ENCODE measurements at regions not wholly inside any gene's neighbourhood (a gene's known extent, or its start where the extent isn't known, plus 50 kb on each side); places are given as distances from the start of the nearest gene placed in this dataset.

DNA sequence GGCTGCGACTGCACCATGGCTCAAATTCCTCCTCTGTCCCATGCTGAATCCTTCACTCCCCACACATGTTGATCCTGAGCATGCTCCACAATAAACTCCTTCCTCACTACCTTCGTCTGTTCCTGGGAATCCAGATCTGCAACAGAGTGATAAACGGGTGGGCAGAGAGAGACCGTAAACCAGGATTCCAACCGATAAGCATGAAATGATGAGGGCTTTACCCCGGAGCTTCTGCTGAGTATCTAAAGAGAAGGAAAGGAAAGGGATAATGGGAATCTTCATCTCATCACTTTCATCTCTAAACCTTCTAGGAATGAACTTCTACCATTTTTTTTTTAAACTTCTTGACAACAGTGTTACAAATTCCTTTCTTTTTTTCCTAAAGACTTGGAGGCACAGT is 329.3 kb upstream of the TNP1 start:
- in situ Hi-C loops (cut with MboI; ENCODE audit: low sequenced_read_pairs), result no loop called here

DNA sequence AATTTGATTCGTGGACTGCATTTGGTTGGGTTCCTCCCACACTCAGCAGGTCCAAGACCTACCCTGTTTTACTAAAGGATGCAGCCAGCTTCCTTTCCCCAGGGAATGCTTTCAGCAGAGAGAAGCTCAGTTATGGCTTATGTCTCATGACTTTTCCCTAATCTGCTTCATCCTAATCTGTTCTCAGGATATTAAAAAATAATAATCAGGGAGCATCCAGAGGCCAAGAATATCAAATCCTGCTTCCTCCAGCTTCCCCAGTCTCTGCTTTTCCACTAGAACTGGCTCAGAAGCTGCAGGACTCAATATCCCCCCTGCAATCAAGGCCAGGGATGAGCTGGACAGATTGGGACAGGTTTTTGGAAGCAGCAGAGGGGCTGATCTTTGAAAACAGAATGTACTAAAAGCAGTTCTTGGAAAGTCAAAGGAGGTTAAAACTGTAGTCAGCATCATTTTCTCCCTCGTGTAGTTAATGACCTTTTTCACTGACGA is 326.9 kb upstream of the TNP1 start:
- in situ Hi-C loops (cut with MboI; ENCODE audit: low sequenced_read_pairs), result no loop called here

DNA sequence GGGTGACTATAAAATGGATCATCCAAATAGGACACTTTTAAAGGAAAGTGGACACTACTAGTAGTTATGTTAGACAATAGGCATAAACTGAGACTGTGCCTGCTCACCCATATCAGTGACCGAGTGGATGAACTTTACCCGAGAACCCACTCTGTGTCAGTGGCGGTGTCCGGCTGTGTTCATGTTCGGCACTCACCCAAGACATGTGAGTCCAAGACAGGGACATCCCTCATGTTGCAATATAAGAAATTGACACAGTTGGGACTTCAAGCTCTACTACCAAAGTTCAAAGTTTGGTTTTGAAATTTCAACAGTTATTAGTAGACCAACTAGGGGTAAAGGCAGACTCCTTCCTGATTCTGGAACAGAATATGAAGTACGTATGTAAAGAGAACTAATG is 326.3 kb upstream of the TNP1 start:
- in situ Hi-C loops (cut with MboI; ENCODE audit: low sequenced_read_pairs), result no loop called here

DNA sequence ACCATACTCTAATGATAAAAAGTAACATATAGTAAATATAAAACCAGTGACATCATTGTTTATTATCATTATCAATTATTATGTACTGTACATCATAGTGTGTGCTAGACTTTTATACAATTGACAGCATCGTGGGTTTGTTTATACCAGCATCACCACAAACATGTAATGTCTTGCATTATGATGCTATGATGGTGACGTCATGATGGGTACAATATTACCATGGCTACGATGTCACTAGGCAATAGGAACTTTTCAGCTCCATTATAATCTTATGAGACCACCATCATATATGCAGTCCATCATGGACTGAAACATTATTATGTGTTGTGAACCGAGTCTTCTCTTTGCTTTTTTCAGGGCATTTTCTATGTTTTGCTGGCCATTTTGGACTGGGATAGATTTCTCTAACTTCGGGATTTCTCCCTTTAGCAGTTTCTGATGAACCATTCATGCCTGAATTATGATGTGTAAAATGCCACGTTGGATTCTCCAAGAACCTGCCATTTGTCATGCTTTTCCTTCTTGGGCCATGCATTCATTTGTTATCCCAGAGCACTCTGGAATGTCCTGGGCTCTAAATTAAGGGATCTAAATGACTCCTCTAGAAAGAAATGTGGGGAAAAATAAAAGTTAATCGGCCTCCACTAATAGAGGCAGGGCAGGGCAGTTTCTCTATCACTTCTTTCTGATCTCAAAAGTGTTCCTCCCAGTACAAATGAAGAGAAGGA is 325.6 kb upstream of the TNP1 start:
- in situ Hi-C loops (cut with MboI; ENCODE audit: low sequenced_read_pairs), result no loop called here

DNA sequence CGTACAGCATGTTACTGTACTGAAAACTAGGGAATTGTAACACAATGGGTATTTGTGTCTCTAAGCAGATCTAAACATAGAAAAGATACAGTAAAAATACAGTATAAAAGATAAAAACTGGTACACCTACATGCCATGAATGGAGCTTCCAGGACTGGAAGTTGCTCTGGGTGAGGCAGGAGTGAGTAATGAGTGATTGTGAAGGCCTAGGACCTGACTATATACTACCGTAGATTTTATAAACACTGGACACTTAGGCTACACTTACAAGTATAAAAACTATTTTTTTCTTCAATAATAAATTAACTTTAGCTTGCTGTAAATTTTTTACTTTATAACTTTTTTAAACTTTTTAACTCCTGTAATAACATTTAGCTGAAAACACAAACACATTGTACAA is 324.4 kb upstream of the TNP1 start:
- in situ Hi-C loops (cut with MboI; ENCODE audit: low sequenced_read_pairs), result no loop called here

DNA sequence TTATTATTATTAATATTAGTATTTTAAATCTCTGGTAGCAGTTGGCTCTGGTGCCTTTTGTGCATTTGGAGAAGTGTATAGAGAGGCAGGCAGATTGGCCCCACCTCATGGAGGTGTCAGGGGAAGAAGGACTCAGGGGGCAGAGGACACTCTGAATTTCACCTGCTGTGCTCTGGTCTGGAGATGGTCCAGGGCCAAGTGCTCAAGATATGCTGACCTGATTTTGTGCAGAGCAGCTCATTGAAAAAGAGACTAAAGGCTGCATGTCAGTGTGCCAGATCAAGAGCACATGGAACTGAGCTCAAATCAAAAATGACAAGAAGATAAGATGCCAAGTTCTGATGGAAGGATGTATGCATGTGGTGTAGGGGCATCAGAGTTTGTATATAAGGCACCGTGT is 323.6 kb upstream of the TNP1 start:
- in situ Hi-C loops (cut with MboI; ENCODE audit: low sequenced_read_pairs), result no loop called here

DNA sequence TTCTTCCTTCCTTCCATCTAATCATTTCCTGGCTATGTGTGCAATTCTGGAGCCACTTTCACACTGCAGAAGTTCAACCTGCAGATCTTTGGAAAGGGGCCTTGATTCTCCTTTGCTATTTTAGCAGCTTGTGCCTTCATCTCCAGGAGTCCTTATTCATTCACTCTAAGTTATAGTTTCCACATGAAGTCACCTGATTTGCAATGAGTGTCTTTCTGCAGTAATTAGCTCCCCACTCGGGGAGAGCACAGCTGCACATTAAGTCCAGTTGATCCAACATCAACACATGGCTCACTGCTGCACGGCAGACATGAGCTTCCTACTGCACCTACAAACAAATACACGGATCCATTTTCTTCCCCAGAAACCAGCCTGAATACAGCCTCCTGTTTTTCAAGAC is 323.1 kb upstream of the TNP1 start:
- in situ Hi-C loops (cut with MboI; ENCODE audit: low sequenced_read_pairs), result no loop called here

DNA sequence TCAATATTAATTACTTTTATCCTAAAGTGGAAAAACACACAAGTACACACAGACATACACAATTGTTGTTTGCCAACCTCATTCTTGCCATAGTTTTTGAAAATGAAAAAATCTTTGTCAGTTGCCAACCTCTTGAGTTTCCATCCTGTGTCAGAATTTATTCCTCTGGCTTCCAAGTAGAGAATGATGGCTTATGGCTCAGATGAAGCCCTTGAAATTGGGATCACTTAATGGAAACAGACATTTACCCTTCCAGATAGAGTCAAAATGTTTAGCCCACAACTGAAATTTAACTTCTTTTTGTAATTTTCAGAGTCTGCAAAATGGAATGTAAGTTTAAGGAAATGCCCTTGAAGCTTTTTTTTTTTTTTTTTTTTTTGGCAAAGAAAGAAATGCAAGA is 321.6 kb upstream of the TNP1 start:
- in situ Hi-C loops (cut with MboI; ENCODE audit: low sequenced_read_pairs), result no loop called here

DNA sequence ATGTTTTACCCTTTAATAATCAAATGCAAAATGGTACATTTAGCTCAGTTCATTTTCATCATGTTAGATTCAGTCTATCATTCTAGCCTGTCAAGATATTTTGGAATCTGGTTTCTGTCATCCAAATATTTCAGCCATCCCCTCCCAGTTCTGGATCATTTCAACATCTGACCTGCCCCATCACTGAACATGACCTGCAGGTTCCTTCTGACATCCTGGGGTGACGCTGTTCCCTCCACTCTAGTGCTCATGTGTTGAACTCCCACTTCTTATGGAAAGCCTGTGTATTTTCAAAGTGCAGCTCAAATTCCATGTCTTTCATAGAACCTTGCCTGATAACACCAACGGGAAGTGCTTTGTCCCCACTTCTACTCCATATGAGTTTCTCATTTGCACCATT is 320.0 kb upstream of the TNP1 start:
- in situ Hi-C loops (cut with MboI; ENCODE audit: low sequenced_read_pairs), result no loop called here

DNA sequence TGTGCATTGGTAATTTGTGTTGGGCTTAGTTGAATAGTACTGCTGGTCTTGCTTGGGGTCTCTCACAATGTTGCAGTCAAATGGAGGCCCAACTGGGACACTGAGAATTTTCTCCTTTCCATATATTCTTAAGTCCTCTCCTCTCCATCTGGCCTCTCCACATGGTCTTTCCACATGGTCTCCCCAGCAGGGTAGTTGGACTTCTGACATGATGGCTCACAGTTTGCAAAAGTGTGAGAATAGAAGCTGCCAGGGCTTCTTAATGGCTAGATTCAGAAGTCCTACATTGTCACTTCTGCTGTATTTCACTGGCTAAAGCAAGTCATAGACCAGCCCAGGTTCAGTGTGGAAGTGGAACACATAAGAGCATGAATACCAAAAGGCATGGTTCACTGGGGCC is 318.5 kb upstream of the TNP1 start:
- in situ Hi-C loops (cut with MboI; ENCODE audit: low sequenced_read_pairs), result no loop called here

DNA sequence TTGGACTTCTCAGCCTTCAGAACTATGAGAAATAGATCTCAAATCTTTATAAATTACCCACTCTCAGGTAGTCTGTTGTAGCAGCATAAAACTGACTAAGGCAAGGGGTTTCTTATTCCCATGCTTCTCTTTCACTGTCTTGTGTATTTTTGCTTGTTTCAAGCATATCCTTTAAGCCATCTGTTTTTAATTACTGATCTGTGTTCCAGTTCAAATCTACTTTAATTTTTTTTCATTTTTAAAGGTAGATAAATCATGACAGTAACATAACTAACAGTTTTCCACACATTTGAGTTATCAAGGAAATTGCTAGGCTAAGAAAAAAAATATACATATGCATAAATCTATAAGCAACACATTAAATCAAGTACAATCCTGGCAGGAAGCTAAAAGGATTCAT is 317.9 kb upstream of the TNP1 start:
- in situ Hi-C loops (cut with MboI; ENCODE audit: low sequenced_read_pairs), result no loop called here

DNA sequence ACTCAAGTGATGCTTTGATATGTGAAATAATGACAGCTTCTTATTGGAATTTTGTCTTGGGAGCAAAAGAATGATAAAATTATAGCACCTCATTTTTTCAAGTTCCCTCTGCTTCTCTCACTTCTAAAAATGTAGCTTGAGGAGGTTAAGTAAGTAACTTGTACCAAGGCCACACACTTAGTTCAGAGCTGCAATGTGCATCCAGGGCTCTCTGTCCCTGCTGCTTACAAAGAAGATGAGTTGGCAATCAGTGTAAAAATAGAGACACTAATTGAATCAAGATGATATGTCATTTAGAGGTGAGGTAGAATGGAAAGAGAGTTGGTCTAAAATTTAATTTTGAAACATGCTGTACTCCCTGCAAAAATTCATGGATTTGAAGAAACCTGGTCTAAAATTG is 312.0 kb upstream of the TNP1 start:
- in situ Hi-C loops (cut with MboI; ENCODE audit: low sequenced_read_pairs), result loop anchor here (25.0 kb wide), 1 partner anchor 485 kb away; the partner anchor contains the start of gene IGFBP5

DNA sequence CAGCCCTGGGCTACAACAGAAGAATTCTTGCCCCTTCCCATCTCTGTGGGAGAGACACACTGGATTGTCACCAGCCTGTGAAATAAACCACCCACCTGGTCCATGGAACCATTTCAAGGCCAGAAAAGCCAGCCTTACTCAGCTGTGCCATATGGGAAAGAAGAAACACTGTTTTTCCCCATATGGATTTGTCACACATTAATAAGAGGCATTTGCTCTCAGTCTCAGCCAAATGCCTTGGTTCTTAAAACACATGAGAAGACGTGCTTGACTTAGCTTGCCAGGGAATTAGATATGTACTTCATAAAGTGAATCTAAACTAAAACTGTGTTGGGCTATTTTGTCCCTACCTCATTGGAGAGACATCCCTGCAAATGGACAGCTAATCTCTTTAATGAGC is 308.6 kb upstream of the TNP1 start:
- in situ Hi-C loops (cut with MboI; ENCODE audit: low sequenced_read_pairs), result loop anchor here (25.0 kb wide), 1 partner anchor 481 kb away; the partner anchor contains the start of gene IGFBP5

DNA sequence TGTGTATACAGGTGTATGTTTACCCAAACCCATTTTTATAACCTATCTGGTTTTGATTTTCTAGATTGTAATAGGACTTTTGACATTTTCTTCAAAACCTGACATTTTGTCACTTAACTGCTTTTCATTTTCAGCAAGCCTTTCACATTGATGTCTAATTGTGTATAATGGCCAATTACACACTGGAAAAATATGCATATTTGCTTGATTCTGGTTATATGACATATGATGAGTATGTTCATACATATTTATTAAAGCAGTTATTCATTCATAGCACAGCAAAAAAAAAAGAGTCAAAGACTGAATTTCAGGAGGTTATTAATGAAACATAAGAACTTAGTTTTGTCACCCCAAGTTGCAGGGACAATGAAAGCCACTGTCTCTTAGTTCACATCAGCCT is 307.7 kb upstream of the TNP1 start:
- in situ Hi-C loops (cut with MboI; ENCODE audit: low sequenced_read_pairs), result loop anchor here (25.0 kb wide), 1 partner anchor 480 kb away; the partner anchor contains the start of gene IGFBP5

DNA sequence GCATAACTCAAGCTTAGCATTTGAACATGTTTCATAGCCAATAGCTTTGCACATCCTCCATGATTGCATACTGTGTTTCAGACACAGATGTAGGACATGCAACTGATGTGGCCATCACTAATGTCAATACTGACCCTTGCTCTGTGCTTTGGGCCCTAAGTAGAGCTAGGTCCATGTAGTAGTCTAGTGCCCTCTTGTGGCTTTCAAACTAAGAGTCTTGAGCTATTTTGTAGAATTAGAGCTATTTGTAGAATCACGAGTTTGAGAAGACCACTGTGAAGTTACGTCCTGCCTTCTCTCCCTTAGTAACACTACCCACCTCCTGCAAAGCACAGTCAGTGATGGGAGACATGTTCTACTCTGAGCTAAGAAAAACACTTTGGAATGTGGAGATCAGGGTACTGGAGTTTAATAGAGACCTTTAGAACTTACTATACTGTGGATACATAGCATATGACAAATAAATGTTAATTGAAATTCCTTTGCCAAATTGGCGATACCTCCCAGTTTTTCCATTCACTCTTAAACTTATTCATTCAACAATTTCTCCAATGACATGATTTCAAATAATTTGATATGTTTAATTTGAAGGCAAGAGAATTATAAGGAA is 306.5 kb upstream of the TNP1 start:
- in situ Hi-C loops (cut with MboI; ENCODE audit: low sequenced_read_pairs), result loop anchor here (25.0 kb wide), 1 partner anchor 479 kb away; the partner anchor contains the start of gene IGFBP5

DNA sequence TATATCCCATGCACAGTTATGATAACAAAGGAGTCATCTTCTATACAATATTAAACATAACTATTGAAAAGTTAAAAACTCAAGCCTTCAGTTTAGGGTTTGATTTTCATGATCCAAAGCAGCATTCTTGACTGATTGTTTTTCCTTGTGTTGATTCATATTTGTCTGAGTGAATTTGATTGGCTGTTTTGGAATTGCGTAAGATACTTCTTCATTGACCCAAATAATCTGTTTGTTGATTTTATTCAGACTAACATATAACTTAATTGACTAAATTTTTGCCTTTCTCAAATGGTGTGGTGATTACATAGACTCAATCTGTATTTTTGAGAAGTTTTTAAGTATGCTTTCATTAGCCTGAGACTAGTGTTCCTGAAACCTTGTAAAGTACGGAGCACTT is 305.7 kb upstream of the TNP1 start:
- in situ Hi-C loops (cut with MboI; ENCODE audit: low sequenced_read_pairs), result loop anchor here (25.0 kb wide), 1 partner anchor 478 kb away; the partner anchor contains the start of gene IGFBP5

DNA sequence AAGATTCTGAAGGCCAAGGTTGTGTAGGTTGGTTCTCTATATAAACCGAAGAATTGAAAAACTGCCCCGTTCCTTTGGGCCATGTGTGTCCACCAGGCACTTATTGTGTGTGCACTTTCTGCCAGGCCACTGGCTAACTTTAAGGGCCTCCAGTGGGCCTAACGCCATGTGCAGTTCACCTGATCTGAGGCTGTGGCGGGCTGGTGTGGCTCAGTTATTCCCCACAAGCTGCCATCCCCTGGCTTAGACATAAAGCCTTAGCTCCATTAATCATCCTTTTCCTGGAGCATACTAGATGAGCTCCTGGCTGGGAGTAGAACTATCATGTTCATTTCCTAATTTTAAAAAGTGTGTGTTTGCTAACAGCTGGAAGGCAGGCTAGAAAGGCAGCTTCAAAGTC is 304.1 kb upstream of the TNP1 start:
- in situ Hi-C loops (cut with MboI; ENCODE audit: low sequenced_read_pairs), result loop anchor here (25.0 kb wide), 1 partner anchor 477 kb away; the partner anchor contains the start of gene IGFBP5

DNA sequence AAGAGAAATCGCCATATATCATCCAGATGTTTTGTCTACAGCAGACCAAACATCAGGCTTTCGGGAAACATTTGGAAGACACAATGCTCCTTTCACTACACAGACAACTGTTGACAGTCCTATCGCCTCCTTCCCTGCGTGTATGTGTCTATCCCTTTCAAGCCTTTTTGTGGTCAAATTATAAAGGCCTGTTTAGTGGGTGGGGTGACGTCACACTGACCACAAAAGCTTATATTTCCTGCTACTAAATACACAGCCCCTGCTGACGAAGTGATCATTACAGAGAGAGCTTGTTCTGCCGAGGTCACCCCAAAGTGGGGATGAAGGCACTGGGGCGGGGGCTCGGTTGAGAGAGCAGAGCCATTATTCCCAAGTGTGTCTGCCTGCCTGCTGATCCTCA is 302.7 kb upstream of the TNP1 start:
- in situ Hi-C loops (cut with MboI; ENCODE audit: low sequenced_read_pairs), result loop anchor here (25.0 kb wide), 1 partner anchor 475 kb away; the partner anchor contains the start of gene IGFBP5

DNA sequence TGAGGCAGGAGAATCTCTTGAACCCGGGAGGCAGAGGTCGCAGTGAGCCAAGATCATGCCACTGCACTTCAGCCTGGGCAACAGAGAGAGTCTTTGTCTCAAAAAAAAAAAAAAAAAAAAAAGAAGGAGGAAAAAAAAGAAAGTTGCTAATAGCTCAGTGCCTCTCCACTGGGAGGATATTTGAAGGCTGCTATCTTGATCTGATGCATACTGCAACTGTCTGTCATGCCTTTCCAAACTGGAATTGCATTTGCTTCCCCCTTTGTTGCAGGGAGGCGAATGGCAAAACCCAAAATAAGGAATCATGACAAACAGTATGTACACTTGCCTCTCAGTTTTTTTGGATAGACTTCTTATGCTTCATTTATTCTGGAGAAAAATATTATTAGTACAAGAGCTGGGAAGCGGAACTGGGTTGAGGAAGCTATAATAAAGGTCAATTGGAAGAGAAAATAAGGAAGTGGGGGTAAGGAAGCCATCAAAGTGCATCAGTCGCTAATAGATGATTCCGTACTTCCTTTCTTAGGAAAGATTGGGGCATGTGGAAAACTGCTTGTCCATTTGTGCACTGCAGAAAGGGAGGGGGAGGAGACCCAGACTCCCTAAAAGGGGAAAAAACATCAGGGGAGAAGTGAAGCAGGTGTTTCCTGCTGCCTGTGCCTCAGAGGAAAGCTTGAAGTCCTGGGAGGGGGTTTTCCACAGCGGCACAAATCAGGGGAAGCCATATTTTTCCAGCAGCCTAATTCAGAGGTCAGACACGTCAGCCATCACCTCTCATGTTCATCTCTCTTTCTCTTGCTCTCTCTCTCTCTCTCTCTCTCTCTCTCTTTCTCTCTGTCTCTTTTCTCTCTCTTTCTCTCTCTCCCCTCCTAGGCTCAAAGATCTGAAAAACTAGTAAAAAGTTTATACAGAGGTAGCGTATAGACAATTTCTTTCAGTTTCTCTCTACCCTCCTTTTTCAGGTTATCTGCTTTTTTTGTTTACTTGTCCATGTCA is 301.4 kb upstream of the TNP1 start:
- in situ Hi-C loops (cut with MboI; ENCODE audit: low sequenced_read_pairs), result loop anchor here (25.0 kb wide), 1 partner anchor 474 kb away; the partner anchor contains the start of gene IGFBP5

DNA sequence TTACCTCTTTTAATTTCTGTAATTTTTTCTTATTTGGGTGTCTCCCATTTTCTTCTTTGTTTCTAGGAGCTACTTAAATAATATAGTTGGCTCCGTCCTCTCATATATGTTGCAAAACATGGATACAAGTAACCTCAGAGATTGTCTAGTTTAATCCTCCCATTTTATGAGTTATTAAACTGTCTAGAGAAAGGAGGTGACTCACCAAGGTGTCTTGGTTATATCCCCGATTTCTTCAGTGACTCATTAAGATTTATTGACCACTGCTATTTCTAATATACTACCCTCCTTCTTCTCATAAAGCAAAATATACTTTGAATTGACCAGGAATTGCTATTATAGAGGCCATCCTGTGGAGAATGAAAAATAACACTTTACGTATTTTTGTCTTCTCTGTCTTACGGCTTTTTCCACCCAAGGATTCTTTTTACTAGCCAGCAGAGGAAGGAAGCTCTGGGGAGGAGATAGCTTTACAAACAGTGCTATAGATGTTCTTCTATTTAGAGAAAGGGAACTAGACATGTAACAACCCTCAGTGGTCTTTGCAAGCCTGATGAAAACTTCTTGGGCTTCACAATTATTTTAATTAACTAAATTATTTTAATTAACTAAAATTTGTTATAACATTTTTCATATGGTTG is 300.4 kb upstream of the TNP1 start:
- in situ Hi-C loops (cut with MboI; ENCODE audit: low sequenced_read_pairs), result loop anchor here (25.0 kb wide), 1 partner anchor 473 kb away; the partner anchor contains the start of gene IGFBP5
